Fibroblast of pulmonary artery (primary cell): ENCODE measurements at regions not wholly inside any gene's neighbourhood (a gene's known extent, or its start where the extent isn't known, plus 50 kb on each side); places are given as distances from the start of the nearest gene placed in this dataset.

Experiments used
- DNase-seq: peaks from one replicate; pipeline ENCODE4 v3.0.0-alpha.2; 2010; ENCODE audit warnings: low read depth
- H3K4me3 ChIP-seq: replicated peaks from 2 replicates; pipeline ENCODE4 v1.5.1; 2011; ENCODE audit warnings: low read depth, mild to moderate bottlenecking, control low read depth, low read length, moderate library complexity
- TF ChIP-seq, protein P1 (sequence below): IDR thresholded peaks from 2 replicates; pipeline ENCODE4 v1.5.1; 2011; ENCODE audit warnings: mild to moderate bottlenecking, control low read depth, low read length, inconsistent platforms; ENCODE audit errors: missing control alignments

GRCh38 chr11:45513821-45514340, 151.5 kb downstream of the CHST1 start:
- no peak overlapping the region for H3K4me3 ChIP-seq
- DNase-seq, result no peak
- TF ChIP-seq, protein P1, sequence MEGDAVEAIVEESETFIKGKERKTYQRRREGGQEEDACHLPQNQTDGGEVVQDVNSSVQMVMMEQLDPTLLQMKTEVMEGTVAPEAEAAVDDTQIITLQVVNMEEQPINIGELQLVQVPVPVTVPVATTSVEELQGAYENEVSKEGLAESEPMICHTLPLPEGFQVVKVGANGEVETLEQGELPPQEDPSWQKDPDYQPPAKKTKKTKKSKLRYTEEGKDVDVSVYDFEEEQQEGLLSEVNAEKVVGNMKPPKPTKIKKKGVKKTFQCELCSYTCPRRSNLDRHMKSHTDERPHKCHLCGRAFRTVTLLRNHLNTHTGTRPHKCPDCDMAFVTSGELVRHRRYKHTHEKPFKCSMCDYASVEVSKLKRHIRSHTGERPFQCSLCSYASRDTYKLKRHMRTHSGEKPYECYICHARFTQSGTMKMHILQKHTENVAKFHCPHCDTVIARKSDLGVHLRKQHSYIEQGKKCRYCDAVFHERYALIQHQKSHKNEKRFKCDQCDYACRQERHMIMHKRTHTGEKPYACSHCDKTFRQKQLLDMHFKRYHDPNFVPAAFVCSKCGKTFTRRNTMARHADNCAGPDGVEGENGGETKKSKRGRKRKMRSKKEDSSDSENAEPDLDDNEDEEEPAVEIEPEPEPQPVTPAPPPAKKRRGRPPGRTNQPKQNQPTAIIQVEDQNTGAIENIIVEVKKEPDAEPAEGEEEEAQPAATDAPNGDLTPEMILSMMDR, result no peak

GRCh38 chr11:45512471-45513148, 152.8 kb downstream of the CHST1 start:
- no peak for DNase-seq
- TF ChIP-seq, protein P1, result no peak
- no peak overlapping the region for H3K4me3 ChIP-seq

DNA sequence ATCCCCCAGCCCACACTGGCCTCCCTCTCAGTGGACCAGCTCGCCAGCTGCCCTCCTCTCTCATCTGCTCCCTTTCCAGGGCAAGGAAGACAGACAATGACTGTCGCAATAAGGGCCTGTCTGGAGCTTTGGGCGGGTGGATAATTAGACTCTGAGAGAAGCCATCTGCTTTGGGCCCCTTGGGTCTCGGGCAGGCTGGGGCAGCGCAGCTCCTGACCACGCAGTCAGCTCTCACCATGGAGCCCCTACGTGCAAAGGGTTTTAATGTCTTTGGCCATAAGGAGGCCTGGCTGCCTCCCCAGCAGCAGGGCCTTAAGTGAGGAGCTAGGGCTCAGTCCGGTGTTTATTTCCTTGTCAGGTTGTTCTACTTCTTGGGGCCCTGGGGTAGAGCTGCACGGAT, 153.9 kb downstream of the CHST1 start:
- H3K4me3 ChIP-seq, result no peak overlapping the region
- TF ChIP-seq, protein P1, result no peak
- no peak for DNase-seq

- H3K4me3 ChIP-seq, result no peak overlapping the region
- TF ChIP-seq, protein P1, result no peak
- DNase-seq, result no peak
Measured at GRCh38 chr11:45507916-45508315, 157.5 kb downstream of the CHST1 start.

GRCh38 chr11:45503311-45503710, 162.1 kb downstream of the CHST1 start:
- no peak for DNase-seq
- H3K4me3 ChIP-seq, result no peak overlapping the region
- TF ChIP-seq, protein P1, result no peak

DNA sequence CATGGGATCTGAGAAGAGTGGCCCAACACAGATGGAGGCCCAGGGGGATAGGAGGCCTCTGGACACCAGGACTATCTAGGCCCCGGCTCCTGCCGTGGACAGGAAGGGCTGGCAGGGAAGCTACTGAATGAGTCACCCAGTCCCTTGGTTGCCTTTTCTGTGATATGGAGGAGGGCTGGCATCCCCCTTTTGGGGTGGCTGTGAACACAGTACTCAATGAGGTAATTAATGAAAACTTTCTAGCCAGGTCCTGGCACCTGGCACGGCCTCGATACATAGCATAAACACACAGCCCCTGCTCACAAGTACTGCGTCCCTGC, 163.2 kb downstream of the CHST1 start:
- H3K4me3 ChIP-seq, result no peak overlapping the region
- no peak for DNase-seq
- TF ChIP-seq, protein P1, result no peak

GRCh38 chr11:45501392-45502225, 163.8 kb downstream of the CHST1 start:
- H3K4me3 ChIP-seq, result no peak overlapping the region
- no peak for DNase-seq
- TF ChIP-seq, protein P1, result no peak
